Forelimb muscle (tissue), 1 donor: ENCODE measurements at regions not wholly inside any gene's neighbourhood (a gene's known extent, or its start where the extent isn't known, plus 50 kb on each side); places are given as distances from the start of the nearest gene placed in this dataset.
"Not testable (repeated sequence)": the region's sequence is repeated elsewhere in the genome, so short reads cannot be mapped to it uniquely, and the experiment has no call there.

Experiments
- DNase-seq: peaks from one replicate; pipeline ENCODE4 v3.0.0-alpha.2; 2013; ENCODE audit warnings: low read depth

DNA sequence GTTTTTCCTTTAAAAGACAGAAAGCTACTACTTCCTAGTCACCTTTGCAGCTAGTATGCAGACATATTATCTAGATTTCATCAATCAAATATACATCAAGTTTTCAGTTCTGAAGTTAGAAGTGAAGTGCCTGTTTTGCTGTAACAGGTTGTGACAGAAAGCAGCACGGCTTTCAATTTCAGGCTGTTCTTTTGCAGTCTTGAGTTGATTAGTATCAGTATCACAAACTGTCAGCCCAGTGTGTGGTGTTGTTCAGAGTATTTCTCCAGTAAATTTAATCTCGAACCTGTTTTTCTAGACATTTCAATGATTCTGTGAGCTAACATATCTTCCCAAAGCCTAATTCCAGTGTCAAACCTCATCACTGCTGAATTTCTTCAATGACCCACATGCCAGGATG lies 1050.8 kb downstream of the DIPK2A start:
- no peak for DNase-seq

GRCh38 chr3:145024700-145025099 lies 1053.1 kb downstream of the DIPK2A start:
- no peak for DNase-seq

- DNase-seq: not testable (repeated sequence)
Measured at GRCh38 chr3:145027186-145027585, 1055.6 kb downstream of the DIPK2A start.

DNA sequence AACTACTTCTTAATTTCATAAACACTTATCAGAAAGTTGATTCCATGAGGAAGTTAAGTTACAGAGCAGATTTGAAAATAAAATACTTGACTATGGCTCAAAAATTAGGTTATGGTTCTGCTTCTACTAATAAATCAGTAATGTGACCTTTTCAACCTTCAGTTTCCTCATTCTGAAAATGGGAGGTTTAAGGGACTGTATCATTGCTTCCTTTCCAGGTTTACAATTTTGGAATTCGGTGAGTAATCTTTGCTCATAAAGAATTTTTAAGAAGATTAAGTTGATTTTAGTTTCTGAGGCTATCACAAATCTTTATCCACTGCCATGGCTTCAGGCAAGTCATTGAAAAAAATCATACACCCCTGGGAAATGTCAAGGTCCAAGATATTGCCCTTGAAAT lies 1061.2 kb downstream of the DIPK2A start:
- no peak for DNase-seq

- no peak for DNase-seq
Measured at GRCh38 chr3:145035682-145036081, 1064.1 kb downstream of the DIPK2A start.

- DNase-seq: not testable (repeated sequence)
Measured at GRCh38 chr3:145054055-145054454, 1082.4 kb downstream of the DIPK2A start.

DNA sequence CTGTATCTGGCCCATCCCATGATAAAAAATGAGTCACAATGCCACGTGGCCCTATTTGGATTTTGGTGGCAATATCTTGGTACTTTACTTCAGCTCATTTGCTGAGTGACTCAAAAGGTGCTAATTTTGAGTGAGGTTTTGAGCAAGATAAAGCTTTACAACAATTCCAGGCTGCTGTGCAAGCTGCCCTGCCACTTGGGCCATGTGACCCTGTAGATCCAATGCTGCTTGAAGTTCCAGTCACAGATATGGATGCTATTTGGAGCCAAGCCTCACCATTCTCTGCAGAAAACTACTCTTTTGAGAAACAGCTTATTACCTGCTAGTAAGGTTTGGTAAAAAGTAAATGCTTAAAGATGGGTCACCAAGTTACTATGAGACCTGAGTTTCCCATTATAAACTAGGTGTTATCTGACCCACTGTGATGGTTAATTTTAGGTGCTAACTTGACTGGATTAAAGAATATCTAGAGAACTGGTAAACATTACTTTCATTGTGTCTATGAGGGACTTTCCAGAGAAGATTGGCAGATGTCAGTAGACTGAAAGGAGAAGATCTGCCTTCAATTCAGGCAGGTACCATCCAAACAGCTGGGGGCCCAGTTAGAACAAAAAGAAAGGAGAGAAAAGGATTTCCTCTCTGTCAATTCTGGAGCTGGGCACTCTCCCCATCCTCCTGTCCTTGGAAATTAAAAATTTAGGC lies 1083.9 kb downstream of the DIPK2A start:
- no peak for DNase-seq

DNA sequence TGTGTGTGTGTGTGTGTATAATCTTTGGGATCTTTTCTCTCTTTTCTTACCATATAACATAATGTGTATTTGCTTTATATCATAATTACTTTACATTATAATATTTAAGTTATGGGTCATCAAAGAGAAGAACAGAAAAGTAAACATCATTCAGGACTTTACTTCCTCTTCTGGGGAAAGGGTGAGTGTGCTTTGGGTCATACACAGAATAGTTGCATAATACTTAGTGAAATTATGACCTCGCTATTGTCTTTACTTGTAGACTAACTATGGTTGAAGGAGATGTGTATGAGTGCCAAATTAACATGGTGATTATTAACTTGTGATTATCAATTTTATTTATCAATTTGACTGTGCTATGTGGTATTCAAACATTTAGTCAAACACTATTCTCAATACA lies 1086.9 kb downstream of the DIPK2A start:
- DNase-seq: no peak

DNA sequence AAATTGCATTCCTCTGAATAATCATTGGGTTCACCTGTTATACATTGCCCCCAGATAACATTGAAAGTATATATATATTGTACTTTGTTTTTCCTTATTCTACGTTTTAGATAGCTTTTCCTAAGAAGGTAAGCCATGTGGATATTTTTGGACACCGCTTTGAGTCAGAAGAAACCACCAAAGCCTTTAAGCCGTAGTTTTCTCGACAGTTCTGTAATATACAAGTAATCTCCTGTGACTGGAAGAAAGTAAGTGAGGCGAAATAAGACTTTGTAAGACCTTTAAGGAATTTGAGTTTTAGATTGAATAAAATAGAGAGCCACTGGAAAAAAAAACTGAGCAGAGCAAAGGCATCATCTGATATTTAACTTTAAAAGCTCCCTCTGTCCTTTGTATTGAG lies 1092.0 kb downstream of the DIPK2A start:
- DNase-seq: no peak

- DNase-seq: no peak
Measured at GRCh38 chr3:145070795-145071194, 1090.2 kb downstream of the PLOD2 start.

DNA sequence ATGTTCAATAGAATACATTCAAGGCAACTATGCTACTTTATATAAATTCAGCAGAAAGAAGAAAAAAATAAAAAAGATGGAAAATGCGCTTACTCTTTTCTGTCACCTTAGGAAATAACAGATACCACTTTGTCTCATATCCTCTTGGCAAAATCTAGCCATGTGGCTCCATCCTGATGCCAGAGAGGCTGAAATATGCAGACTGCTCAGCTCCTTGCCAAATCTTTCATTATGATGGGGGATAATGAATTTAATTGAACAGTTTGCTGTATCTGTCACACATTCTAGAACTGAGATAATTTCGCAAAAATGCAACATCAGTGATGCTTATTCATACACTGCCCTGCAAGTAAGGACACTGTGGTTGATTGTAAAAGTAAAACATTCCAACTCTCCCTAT lies 1081.5 kb downstream of the PLOD2 start:
- DNase-seq: no peak

GRCh38 chr3:145087038-145087437 lies 1073.9 kb downstream of the PLOD2 start:
- DNase-seq: no peak

DNA sequence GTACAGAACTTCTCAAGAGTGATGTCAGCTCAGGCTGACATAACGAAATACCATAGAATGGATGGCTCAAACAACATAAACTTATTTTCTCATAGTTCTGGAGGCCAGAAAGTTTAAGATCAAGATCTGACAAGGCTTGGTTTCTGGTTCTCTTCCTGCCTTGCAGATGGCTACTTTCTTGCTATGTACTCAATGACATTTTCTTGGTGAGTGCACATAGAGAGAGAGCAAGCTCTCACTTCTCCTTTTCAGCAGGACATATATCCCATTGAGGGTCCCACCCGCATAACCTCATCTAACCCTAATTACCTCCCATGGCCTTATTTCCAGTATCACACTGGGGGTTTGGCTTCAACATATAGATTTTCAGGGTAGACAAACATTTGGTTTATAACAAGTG lies 1072.1 kb downstream of the PLOD2 start:
- no peak for DNase-seq

DNA sequence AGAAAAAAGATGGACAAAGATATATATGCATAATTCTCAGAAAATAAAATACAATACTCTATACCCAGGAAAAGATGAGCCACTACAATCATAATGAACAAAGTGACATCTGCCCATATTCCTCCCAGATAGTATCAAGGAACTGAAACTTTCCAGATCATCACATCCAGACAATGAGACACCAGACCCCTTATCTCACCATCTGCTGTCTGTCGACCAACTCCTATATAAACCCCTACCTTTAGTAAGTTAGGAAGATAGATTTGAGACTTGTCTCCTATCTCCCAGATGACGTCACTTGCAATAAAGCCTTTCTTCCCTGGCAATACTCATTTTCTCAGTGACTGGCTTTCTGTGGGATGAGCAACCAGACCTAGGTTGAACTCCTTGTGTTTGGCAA lies 1071.6 kb downstream of the PLOD2 start:
- DNase-seq: no peak

DNA sequence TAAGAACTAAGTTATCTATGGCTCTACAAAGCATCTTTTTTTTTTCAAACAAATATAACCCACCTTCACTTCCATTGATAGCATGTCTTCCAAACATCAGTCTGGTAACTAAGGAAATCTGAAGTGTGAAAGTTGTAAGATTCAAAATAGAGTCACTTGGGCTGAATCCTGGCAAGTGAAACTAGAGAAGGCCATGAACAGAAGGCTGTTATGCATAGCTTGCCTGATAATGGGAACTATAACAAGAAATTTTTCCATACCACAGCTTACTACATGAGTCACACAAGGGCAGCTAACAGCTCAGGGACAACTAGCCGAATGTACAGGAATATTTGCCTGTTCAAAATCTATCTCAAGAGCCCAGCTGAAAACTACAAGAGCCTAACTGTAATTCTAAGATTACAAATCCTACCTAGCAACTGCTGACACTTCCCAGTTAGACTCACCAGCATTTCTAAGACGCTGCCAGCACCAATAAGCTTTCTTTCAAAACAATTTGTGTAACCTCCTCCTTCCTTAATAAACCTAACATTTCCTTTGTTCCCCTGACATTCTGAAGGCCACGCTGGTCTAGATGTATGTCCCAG lies 1066.5 kb downstream of the PLOD2 start:
- no peak for DNase-seq

DNA sequence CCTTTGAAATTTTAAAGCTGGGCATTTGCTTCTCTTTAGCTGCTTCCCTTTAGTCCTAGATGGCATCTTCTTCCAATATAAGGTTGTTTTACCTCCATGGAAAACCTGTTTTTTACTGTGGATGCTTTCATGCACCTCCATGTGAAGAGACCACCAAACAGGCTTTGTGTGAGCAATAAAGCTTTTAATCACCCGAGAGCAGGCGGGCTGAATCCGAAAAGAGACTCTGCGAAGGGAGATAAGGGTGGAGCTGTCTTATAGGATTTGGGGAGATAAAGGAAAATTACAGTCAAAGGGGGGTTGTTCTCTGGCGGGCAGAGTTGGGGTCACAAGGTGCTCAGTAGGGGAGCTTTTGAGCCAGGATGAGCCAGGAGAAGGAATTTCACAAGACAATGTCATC lies 1049.8 kb downstream of the PLOD2 start:
- not testable (repeated sequence) for DNase-seq

DNA sequence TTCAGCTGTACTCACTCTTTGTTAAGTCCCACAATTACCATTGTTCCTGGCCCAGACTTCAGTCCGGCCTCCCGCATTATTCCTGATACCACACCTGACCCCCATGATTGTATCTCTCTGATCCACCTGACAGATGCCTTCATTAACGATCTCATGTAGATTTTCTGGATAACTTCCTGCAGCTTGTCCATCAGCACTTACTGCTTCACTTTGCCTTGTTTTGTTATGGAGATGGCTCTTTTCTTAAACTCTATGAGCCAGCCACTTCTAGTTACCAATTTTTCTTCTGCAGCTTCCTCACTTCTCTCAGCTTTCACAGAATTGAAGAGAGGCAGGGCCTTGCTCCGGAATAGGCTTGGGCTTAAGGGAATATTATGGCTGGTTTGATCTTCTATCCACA lies 1044.2 kb downstream of the PLOD2 start:
- DNase-seq: no peak

- no peak for DNase-seq
Measured at GRCh38 chr3:145118303-145118702, 1042.7 kb downstream of the PLOD2 start.

GRCh38 chr3:145124900-145125678 lies 1035.9 kb downstream of the PLOD2 start:
- no peak for DNase-seq

GRCh38 chr3:145133281-145133680 lies 1027.7 kb downstream of the PLOD2 start:
- DNase-seq: no peak

- DNase-seq: no peak
Measured at GRCh38 chr3:145134738-145135137, 1026.2 kb downstream of the PLOD2 start.

- no peak for DNase-seq
Measured at GRCh38 chr3:145144361-145144760, 1016.6 kb downstream of the PLOD2 start.

DNA sequence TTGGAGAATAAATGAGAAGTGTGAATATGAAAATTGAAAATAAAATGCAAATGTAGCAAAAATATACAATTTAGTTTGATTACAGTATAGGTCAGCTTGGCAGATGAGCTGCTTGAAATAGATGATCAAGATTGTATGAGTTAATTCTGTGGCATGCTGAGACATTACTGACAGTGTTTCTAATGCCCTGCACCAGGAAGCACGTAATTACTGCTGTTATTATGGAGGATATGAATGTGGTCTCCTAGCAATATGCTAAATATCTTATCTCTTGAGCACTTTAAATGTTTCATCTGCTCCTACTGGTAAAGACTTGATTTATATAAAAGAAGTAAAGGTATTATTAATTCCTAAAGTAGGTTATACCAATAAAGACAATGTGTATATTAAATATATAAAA lies 1015.5 kb downstream of the PLOD2 start:
- DNase-seq: no peak
